ENCODE measurements at regions not wholly inside any gene's neighbourhood (a gene's known extent, or its start where the extent isn't known, plus 50 kb on each side); places are given as distances from the start of the nearest gene placed in this dataset.
A peak's percentile ranks its signal among the peaks of the same experiment; 100 is the strongest.

DNA sequence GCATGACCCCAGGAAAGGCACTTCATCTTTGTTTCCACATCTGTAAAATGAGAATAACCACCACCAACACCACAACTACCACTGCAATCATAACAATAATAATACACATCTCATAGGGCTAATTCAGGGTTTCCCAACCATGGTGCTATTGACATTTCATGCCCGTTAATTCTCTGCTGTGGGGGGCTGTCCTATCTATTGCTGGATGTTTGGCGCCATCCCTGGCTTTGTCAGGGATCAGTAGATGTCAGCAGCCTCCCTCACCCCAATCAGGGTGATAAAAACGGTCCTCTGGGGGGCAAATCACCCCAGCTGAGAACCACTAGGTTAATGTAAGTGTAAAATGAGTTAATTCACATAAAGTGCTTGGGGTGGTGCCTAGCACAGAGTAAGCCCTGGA lies 145.8 kb downstream of the EMX2 start:
- H3K27me3 ChIP-seq (ENCODE audit: control insufficient read depth, insufficient read depth, low read length): no peaks in the 10 kb centered on the region
- H3K36me3 ChIP-seq (ENCODE audit: control insufficient read depth, insufficient read depth, low read length): no peaks in the 10 kb centered on the region
- TF ChIP-seq, protein P1, sequence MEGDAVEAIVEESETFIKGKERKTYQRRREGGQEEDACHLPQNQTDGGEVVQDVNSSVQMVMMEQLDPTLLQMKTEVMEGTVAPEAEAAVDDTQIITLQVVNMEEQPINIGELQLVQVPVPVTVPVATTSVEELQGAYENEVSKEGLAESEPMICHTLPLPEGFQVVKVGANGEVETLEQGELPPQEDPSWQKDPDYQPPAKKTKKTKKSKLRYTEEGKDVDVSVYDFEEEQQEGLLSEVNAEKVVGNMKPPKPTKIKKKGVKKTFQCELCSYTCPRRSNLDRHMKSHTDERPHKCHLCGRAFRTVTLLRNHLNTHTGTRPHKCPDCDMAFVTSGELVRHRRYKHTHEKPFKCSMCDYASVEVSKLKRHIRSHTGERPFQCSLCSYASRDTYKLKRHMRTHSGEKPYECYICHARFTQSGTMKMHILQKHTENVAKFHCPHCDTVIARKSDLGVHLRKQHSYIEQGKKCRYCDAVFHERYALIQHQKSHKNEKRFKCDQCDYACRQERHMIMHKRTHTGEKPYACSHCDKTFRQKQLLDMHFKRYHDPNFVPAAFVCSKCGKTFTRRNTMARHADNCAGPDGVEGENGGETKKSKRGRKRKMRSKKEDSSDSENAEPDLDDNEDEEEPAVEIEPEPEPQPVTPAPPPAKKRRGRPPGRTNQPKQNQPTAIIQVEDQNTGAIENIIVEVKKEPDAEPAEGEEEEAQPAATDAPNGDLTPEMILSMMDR (conservative IDR thresholded peaks at IDR 0.05 in 1 of 2, IDR thresholded peaks at IDR 0.05 in 1 of 2; ENCODE audit: low read depth in 1 of 2, low read length in 2 of 2): no peak
- TF ChIP-seq EZH2 (IDR thresholded peaks at IDR 0.05; ENCODE audit: low read length, missing control alignments): no peak
- no peak overlapping the region for H3K9ac ChIP-seq (ENCODE audit: insufficient read depth, low read length)
- no peaks in the 10 kb centered on the region for H4K20me1 ChIP-seq (ENCODE audit: control insufficient read depth, extremely low read depth, insufficient read depth, low read length)
- H2AFZ ChIP-seq (ENCODE audit: low read length): no peak overlapping the region
- no peak overlapping the region for H3K27ac ChIP-seq (ENCODE audit: insufficient read depth, low read length)
- no peaks in the 10 kb centered on the region for H3K9me3 ChIP-seq (ENCODE audit: control insufficient read depth, insufficient read depth, low read depth, low read length)
- H3K4me2 ChIP-seq (ENCODE audit: extremely low read depth, insufficient read depth, low read length): no peak overlapping the region
- no peaks in the 10 kb centered on the region for H3K4me1 ChIP-seq (ENCODE audit: control insufficient read depth, extremely low read depth, insufficient read depth, low read length)
- DNase-seq (ENCODE audit: low read depth in 2 of 2): no peak
- H3K79me2 ChIP-seq (ENCODE audit: control insufficient read depth, insufficient read depth, low read length): no peaks in the 10 kb centered on the region
- no peak overlapping the region for H3K4me3 ChIP-seq (replicated peaks in 1 of 4; ENCODE audit: control extremely low read depth in 1 of 4, insufficient read depth in 1 of 4, low read depth in 3 of 4, low read length in 4 of 4)

DNA sequence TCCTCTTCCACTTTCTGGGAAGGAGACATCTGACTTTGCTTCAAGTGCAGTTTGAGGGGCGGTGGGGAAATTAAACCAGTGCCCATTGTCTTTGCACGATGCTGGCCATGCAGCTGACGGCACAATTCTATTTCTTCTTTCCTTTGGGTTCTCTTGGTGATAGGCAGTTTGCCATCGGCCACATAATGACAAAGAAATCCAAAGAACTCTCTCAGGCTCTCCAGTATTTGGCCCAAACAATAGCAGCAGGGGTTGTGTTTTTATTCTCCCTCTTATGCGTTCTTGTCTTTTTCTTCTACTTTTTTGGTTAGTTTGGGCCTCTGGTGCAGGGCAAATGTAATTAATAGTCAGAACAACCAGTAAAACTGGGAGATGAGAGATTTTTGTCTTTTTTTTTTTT lies 147.0 kb downstream of the EMX2 start:
- H3K4me2 ChIP-seq (ENCODE audit: extremely low read depth, insufficient read depth, low read length): no peak overlapping the region
- no peaks in the 10 kb centered on the region for H3K9me3 ChIP-seq (ENCODE audit: control insufficient read depth, insufficient read depth, low read depth, low read length)
- DNase-seq (ENCODE audit: low read depth in 2 of 2): peak in 1 of 2 donors; percentile 34
- H3K79me2 ChIP-seq (ENCODE audit: control insufficient read depth, insufficient read depth, low read length): no peaks in the 10 kb centered on the region
- H3K4me3 ChIP-seq (replicated peaks in 1 of 4; ENCODE audit: control extremely low read depth in 1 of 4, insufficient read depth in 1 of 4, low read depth in 3 of 4, low read length in 4 of 4): no peak overlapping the region
- no peaks in the 10 kb centered on the region for H4K20me1 ChIP-seq (ENCODE audit: control insufficient read depth, extremely low read depth, insufficient read depth, low read length)
- TF ChIP-seq, protein P1 (conservative IDR thresholded peaks at IDR 0.05 in 1 of 2, IDR thresholded peaks at IDR 0.05 in 1 of 2; ENCODE audit: low read depth in 1 of 2, low read length in 2 of 2): no peak
- no peak for TF ChIP-seq EZH2 (IDR thresholded peaks at IDR 0.05; ENCODE audit: low read length, missing control alignments)
- H3K27ac ChIP-seq (ENCODE audit: insufficient read depth, low read length): no peak overlapping the region
- no peaks in the 10 kb centered on the region for H3K27me3 ChIP-seq (ENCODE audit: control insufficient read depth, insufficient read depth, low read length)
- H2AFZ ChIP-seq (ENCODE audit: low read length): no peak overlapping the region
- no peaks in the 10 kb centered on the region for H3K36me3 ChIP-seq (ENCODE audit: control insufficient read depth, insufficient read depth, low read length)
- no peak overlapping the region for H3K9ac ChIP-seq (ENCODE audit: insufficient read depth, low read length)
- H3K4me1 ChIP-seq (ENCODE audit: control insufficient read depth, extremely low read depth, insufficient read depth, low read length): no peaks in the 10 kb centered on the region

DNA sequence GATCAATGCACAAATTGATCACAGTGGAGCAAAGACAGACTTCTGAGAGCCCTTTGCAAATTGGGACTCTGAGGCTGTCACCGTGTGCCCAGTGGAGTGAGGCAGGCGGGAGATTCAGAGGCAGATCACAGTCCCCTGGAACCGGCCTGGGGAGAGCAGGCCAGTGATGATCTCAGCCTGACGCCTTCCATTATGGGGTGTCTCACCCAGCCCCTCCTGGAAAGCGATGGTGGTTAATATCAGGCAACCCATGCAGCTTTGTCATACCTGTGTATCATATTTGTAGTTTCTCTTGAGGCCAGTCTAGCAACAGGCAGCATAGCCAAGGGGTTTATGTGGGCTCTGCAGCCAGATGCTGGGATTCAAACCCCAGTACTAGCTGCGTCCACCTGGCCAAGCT lies 147.8 kb downstream of the EMX2 start:
- Histone ChIP-seq H3K9me3 (ENCODE audit: control insufficient read depth, insufficient read depth, low read depth, low read length) (no peaks in the 10 kb centered on the region), H3K79me2 (ENCODE audit: control insufficient read depth, insufficient read depth, low read length) (no peaks in the 10 kb centered on the region), H3K27me3 (ENCODE audit: control insufficient read depth, insufficient read depth, low read length) (no peaks in the 10 kb centered on the region), H3K9ac (ENCODE audit: insufficient read depth, low read length) (no peak overlapping the region), H3K27ac (ENCODE audit: insufficient read depth, low read length) (no peak overlapping the region), H3K4me1 (ENCODE audit: control insufficient read depth, extremely low read depth, insufficient read depth, low read length) (no peaks in the 10 kb centered on the region), H2AFZ (ENCODE audit: low read length) (no peak overlapping the region), H3K4me2 (ENCODE audit: extremely low read depth, insufficient read depth, low read length) (no peak overlapping the region), H3K4me3 (replicated peaks in 1 of 4; ENCODE audit: control extremely low read depth in 1 of 4, insufficient read depth in 1 of 4, low read depth in 3 of 4, low read length in 4 of 4) (no peak overlapping the region), H3K36me3 (ENCODE audit: control insufficient read depth, insufficient read depth, low read length) (no peaks in the 10 kb centered on the region), H4K20me1 (ENCODE audit: control insufficient read depth, extremely low read depth, insufficient read depth, low read length) (no peaks in the 10 kb centered on the region)
- TF ChIP-seq, protein P1 (conservative IDR thresholded peaks at IDR 0.05 in 1 of 2, IDR thresholded peaks at IDR 0.05 in 1 of 2; ENCODE audit: low read depth in 1 of 2, low read length in 2 of 2): no peak
- no peak for TF ChIP-seq EZH2 (IDR thresholded peaks at IDR 0.05; ENCODE audit: low read length, missing control alignments)
- no peak for DNase-seq (ENCODE audit: low read depth in 2 of 2)
